ENCODE measurements at regions not wholly inside any gene's neighbourhood (a gene's known extent, or its start where the extent isn't known, plus 50 kb on each side); places are given as distances from the start of the nearest gene placed in this dataset.

GRCh38 chr6:40177598-40177997, 243.3 kb upstream of the MOCS1 start:
- TF ChIP-seq CTCF (IDR thresholded peaks at IDR 0.05; ENCODE audit: low read depth, low read length): no peak
- no peak for TF ChIP-seq POLR2A (IDR thresholded peaks at IDR 0.05; ENCODE audit: extremely low read depth, insufficient read length)
- no peak for TF ChIP-seq MAX (IDR thresholded peaks at IDR 0.05; ENCODE audit: low read depth, low read length)
- TF ChIP-seq MYC (IDR thresholded peaks at IDR 0.05; ENCODE audit: low read depth, low read length): no peak

All from NB4 (cell line).